T-cell (primary cell): ENCODE measurements at regions not wholly inside any gene's neighbourhood (a gene's known extent, or its start where the extent isn't known, plus 50 kb on each side); places are given as distances from the start of the nearest gene placed in this dataset.

ENCODE experiments used
- ATAC-seq, 4 experiments: fragments of 200-7000 bp in 3 of 4; fragments of 150-1000 bp in 1 of 4; cut with Tn5 transposase; replicated peaks in 1 of 4; 1 replicate in 3 of 4; 2 replicates in 1 of 4; pipeline ENCODE4 v1.10.0; 2021; ENCODE audit warnings: moderate library complexity in 3 of 4, mild to moderate bottlenecking in 2 of 4, moderate number of reproducible peaks in 1 of 4
- CTCF ChIA-PET, 2 donors: fragments of 300-600 bp; sonication (Branson Sonifier 250); formaldehyde crosslinking; loops; one replicate each; lab custom pipeline; 2022; ENCODE audit warnings: antibody characterized with exemption in 2 of 2; lab: Charles Lee
- POLR2A ChIA-PET, 2 donors: fragments of 300-600 bp; sonication (Branson Sonifier 250); formaldehyde crosslinking; loops; one replicate each; lab custom pipeline; 2022; ENCODE audit warnings: antibody characterized with exemption in 2 of 2; lab: Charles Lee
- DNase-seq, 35 experiments: peaks; one replicate each; pipeline versions ENCODE4 v3.0.0 to v3.0.0-alpha.2; 2013 to 2023
- H3K27ac ChIP-seq: one replicate; pipeline ENCODE4 v1.5.1; 2013; ENCODE audit warnings: low read length
- H3K27me3 ChIP-seq, 2 experiments: replicated peaks in 1 of 2; 1 replicate in 1 of 2; 2 replicates in 1 of 2; pipeline versions ENCODE4 v1.6.1 to v1.7.0; 2013; ENCODE audit warnings: low read length in 1 of 2, mixed read lengths in 1 of 2; ENCODE audit not compliant: control insufficient read depth in 2 of 2, insufficient read depth in 2 of 2; ENCODE audit errors: extremely low read depth in 1 of 2
- H3K36me3 ChIP-seq, 2 donors: 1 replicate in 1 of 2; 2 replicates in 1 of 2; pipeline versions ENCODE4 v1.6.1 to v1.7.0; 2013; ENCODE audit warnings: low read length in 1 of 2; ENCODE audit not compliant: control insufficient read depth in 2 of 2, insufficient read depth in 1 of 2; ENCODE audit errors: extremely low read depth in 1 of 2
- H3K4me1 ChIP-seq, 2 experiments: 1 replicate in 1 of 2; 2 replicates in 1 of 2; pipeline versions ENCODE4 v1.6.1 to v1.7.0; 2013; ENCODE audit warnings: low read length in 2 of 2, mixed read lengths in 1 of 2; ENCODE audit not compliant: insufficient read depth in 2 of 2, control insufficient read depth in 1 of 2; ENCODE audit errors: extremely low read depth in 1 of 2
- H3K4me3 ChIP-seq, 2 donors: 1 replicate in 1 of 2; 2 replicates in 1 of 2; pipeline versions ENCODE4 v1.5.1 to v1.7.0; 2013; ENCODE audit warnings: mild to moderate bottlenecking in 2 of 2, low read length in 1 of 2, moderate library complexity in 1 of 2; ENCODE audit not compliant: control insufficient read depth in 1 of 2; ENCODE audit errors: extremely low read depth in 1 of 2
- H3K9me3 ChIP-seq: 2 replicates; pipeline ENCODE4 v1.7.0; 2013
- H3K27ac Mint-ChIP-seq, 2 donors: one replicate each; pipeline ENCODE4 v1.8.0; 2020 to 2021; ENCODE audit warnings: mild to moderate bottlenecking in 2 of 2, mixed read lengths in 2 of 2
- H3K27me3 Mint-ChIP-seq, 2 donors: one replicate each; pipeline ENCODE4 v1.8.0; 2021 to 2022; ENCODE audit warnings: mixed read lengths in 2 of 2
- H3K36me3 Mint-ChIP-seq: one replicate; pipeline ENCODE4 v1.8.0; 2021; ENCODE audit warnings: mixed read lengths
- H3K4me1 Mint-ChIP-seq, 3 donors: one replicate each; pipeline ENCODE4 v1.8.0; 2020 to 2022; ENCODE audit warnings: mixed read lengths in 3 of 3, mild to moderate bottlenecking in 1 of 3
- H3K4me3 Mint-ChIP-seq, 3 donors: one replicate each; pipeline ENCODE4 v1.8.0; 2020 to 2022; ENCODE audit warnings: mild to moderate bottlenecking in 3 of 3, mixed read lengths in 3 of 3, moderate library complexity in 3 of 3
- H3K9me3 Mint-ChIP-seq, 3 donors: one replicate each; pipeline ENCODE4 v1.8.0; 2020 to 2022; ENCODE audit warnings: mixed read lengths in 3 of 3
- WGBS: methylation state at CpG from one replicate; pipeline ENCODE4 v1.1.5; 2013; ENCODE audit warnings: missing lambda C conversion rate; ENCODE audit not compliant: insufficient coverage; 5-methylcytosine and 5-hydroxymethylcytosine counted together

- H3K36me3 Mint-ChIP-seq: no peaks in the 10 kb centered on the region
- ChIA-PET POLR2A (no interaction called here), CTCF (no interaction called here)
- H3K9me3 Mint-ChIP-seq: no peaks in the 10 kb centered on the region
- no peak overlapping the region for H3K4me3 ChIP-seq
- peaks cover 19 to 30% (median 21%) of the 10 kb centered on the region in 3 donors for H3K4me1 Mint-ChIP-seq
- H3K9me3 ChIP-seq: no peaks in the 10 kb centered on the region
- H3K27ac Mint-ChIP-seq: no peak overlapping the region
- H3K36me3 ChIP-seq: no peaks in the 10 kb centered on the region
- no peak overlapping the region for H3K27ac ChIP-seq
- no peak overlapping the region for H3K4me3 Mint-ChIP-seq
- no peaks in the 10 kb centered on the region for H3K27me3 ChIP-seq
- no peak for DNase-seq
- ATAC-seq: no peak
- no CpG with 5 or more reads among the region's 4 CpGs for WGBS
- H3K27me3 Mint-ChIP-seq: no peaks in the 10 kb centered on the region
- no peaks in the 10 kb centered on the region for H3K4me1 ChIP-seq
Observed at GRCh38 chr1:172949096-172949495, 101.6 kb downstream of the TNFSF18 start.

- Mint-ChIP-seq H3K27ac (no peak overlapping the region), H3K4me1 (peaks cover 19 to 30% (median 21%) of the 10 kb centered on the region in 3 donors), H3K36me3 (no peaks in the 10 kb centered on the region), H3K4me3 (no peak overlapping the region), H3K9me3 (no peaks in the 10 kb centered on the region), H3K27me3 (no peaks in the 10 kb centered on the region)
- no peak for DNase-seq
- ATAC-seq: no peak
- Histone ChIP-seq H3K9me3 (no peaks in the 10 kb centered on the region), H3K4me3 (no peak overlapping the region), H3K4me1 (no peaks in the 10 kb centered on the region), H3K27ac (no peak overlapping the region), H3K27me3 (no peaks in the 10 kb centered on the region), H3K36me3 (no peaks in the 10 kb centered on the region)
- POLR2A ChIA-PET: no interaction called here
- CTCF ChIA-PET: no interaction called here
- 100% methylated on average over 1 of the region's 2 CpGs for WGBS
Observed at GRCh38 chr1:172950528-172950927, 100.2 kb downstream of the TNFSF18 start.

- Histone ChIP-seq H3K27ac (no peak overlapping the region), H3K4me3 (no peak overlapping the region), H3K27me3 (no peaks in the 10 kb centered on the region), H3K4me1 (no peaks in the 10 kb centered on the region), H3K36me3 (no peaks in the 10 kb centered on the region), H3K9me3 (no peaks in the 10 kb centered on the region)
- Mint-ChIP-seq H3K36me3 (no peaks in the 10 kb centered on the region), H3K27me3 (no peaks in the 10 kb centered on the region), H3K4me3 (no peak overlapping the region), H3K9me3 (no peaks in the 10 kb centered on the region), H3K4me1 (peaks cover 13 to 24% (median 17%) of the 10 kb centered on the region in 3 donors), H3K27ac (no peak overlapping the region)
- POLR2A ChIA-PET: interaction anchor here in 1 of 2 donors (0.6 kb wide), 1 partner anchor 1118 kb away, joined by 4 read pairs; no protein-coding TSS in a partner anchor
- ATAC-seq (no peak), DNase-seq (no peak)
- no CpG with 5 or more reads among the region's 3 CpGs for WGBS
- CTCF ChIA-PET: no interaction called here
Observed at GRCh38 chr1:172951730-172952365, 98.9 kb downstream of the TNFSF18 start.

DNA sequence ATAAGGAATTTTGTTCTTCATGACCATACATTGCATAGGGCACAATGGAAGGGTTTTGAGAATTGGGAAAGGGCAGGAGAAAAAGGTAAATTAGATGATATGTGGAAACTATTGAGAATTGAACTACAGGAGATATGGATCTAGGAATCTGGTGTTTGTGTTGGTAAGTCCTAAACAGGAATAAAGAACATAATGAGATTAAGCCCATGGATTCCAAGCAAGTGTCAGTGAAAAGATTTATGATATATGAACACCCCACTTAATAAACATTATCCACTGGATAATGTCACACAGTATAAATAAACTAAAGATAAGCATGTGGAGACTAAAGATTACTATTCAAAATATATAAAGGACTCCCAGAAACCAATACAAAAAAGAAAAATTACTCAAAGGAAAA, 98.2 kb downstream of the TNFSF18 start:
- H3K9me3 Mint-ChIP-seq: no peaks in the 10 kb centered on the region
- no peak for ATAC-seq
- Histone ChIP-seq H3K4me3 (no peak overlapping the region), H3K27ac (no peak overlapping the region), H3K36me3 (no peaks in the 10 kb centered on the region), H3K4me1 (no peaks in the 10 kb centered on the region), H3K27me3 (no peaks in the 10 kb centered on the region), H3K9me3 (no peaks in the 10 kb centered on the region)
- peaks cover 10 to 20% (median 13%) of the 10 kb centered on the region in 3 donors for H3K4me1 Mint-ChIP-seq
- ChIA-PET CTCF (no interaction called here), POLR2A (no interaction called here)
- no peak overlapping the region for H3K4me3 Mint-ChIP-seq
- H3K27me3 Mint-ChIP-seq: no peaks in the 10 kb centered on the region
- H3K27ac Mint-ChIP-seq: no peak overlapping the region
- no peak for DNase-seq
- no peaks in the 10 kb centered on the region for H3K36me3 Mint-ChIP-seq

GRCh38 chr1:172954476-172955150, 96.1 kb downstream of the TNFSF18 start:
- Histone ChIP-seq H3K4me1 (no peaks in the 10 kb centered on the region), H3K4me3 (no peak overlapping the region), H3K36me3 (no peaks in the 10 kb centered on the region), H3K27ac (no peak overlapping the region), H3K9me3 (no peaks in the 10 kb centered on the region), H3K27me3 (no peaks in the 10 kb centered on the region)
- H3K27ac Mint-ChIP-seq: no peak overlapping the region
- peaks cover 0 to 10% (median 7%) of the 10 kb centered on the region in 3 donors for H3K4me1 Mint-ChIP-seq
- WGBS: 90% methylated on average over 4 of the region's 6 CpGs
- DNase-seq: no peak
- POLR2A ChIA-PET: no interaction called here
- no peaks in the 10 kb centered on the region for H3K9me3 Mint-ChIP-seq
- ATAC-seq: no peak
- H3K4me3 Mint-ChIP-seq: no peak overlapping the region
- no peaks in the 10 kb centered on the region for H3K27me3 Mint-ChIP-seq
- H3K36me3 Mint-ChIP-seq: no peaks in the 10 kb centered on the region
- CTCF ChIA-PET: interaction anchor here in 1 of 2 donors (0.6 kb wide), 1 partner anchor 37 kb away, joined by 3 read pairs; no protein-coding TSS in a partner anchor

GRCh38 chr1:172955161-172955815, 95.5 kb downstream of the TNFSF18 start:
- Mint-ChIP-seq H3K27me3 (no peaks in the 10 kb centered on the region), H3K9me3 (no peaks in the 10 kb centered on the region), H3K4me1 (peaks cover 0 to 10% (median 7%) of the 10 kb centered on the region in 3 donors), H3K27ac (no peak overlapping the region), H3K4me3 (no peak overlapping the region), H3K36me3 (no peaks in the 10 kb centered on the region)
- CTCF ChIA-PET: interaction anchor here in 1 of 2 donors (0.6 kb wide), 1 partner anchor 37 kb away, joined by 3 read pairs; no protein-coding TSS in a partner anchor
- Histone ChIP-seq H3K27me3 (no peaks in the 10 kb centered on the region), H3K4me1 (no peaks in the 10 kb centered on the region), H3K36me3 (no peaks in the 10 kb centered on the region), H3K4me3 (no peak overlapping the region), H3K9me3 (no peaks in the 10 kb centered on the region), H3K27ac (no peak overlapping the region)
- ATAC-seq (no peak), DNase-seq (no peak)
- 100% methylated on average over 1 of the region's 5 CpGs for WGBS
- POLR2A ChIA-PET: no interaction called here
